ENCODE measurements at regions not wholly inside any gene's neighbourhood (a gene's known extent, or its start where the extent isn't known, plus 50 kb on each side); places are given as distances from the start of the nearest gene placed in this dataset.

- no peak for FAIRE-seq
- H3K36me3 ChIP-seq (replicated peaks in 1 of 2; ENCODE audit: control insufficient read depth in 1 of 2, insufficient read depth in 2 of 2, low read length in 2 of 2) = no peaks in the 10 kb centered on the region
- no peak overlapping the region for H3K4me3 ChIP-seq (replicated peaks in 1 of 3; ENCODE audit: insufficient read depth in 1 of 3, low read depth in 2 of 3, low read length in 3 of 3)
- no peak overlapping the region for H3K4me2 ChIP-seq (ENCODE audit: low read depth, low read length)
- no peaks in the 10 kb centered on the region for H3K4me1 ChIP-seq (ENCODE audit: insufficient read depth, low read length)
- no peak overlapping the region for H3K9ac ChIP-seq (ENCODE audit: insufficient read depth, low read depth, low read length)
- H3K27ac ChIP-seq (ENCODE audit: extremely low read length, insufficient read depth, low read length) = no peak overlapping the region
- intact Hi-C loops (cut with micrococcal nuclease; ENCODE audit: unreplicated experiment) = no loop called here
- ChIA-PET CTCF (ENCODE audit: low intra/inter-chr PET ratio, low total read pairs) (no interaction called here), POLR2A (no interaction called here)
- in situ Hi-C loops (cut with HindIII; ENCODE audit: extremely low pct_ligation_motif_present, low pct_unique_long_range_greater_than_20kb) = no loop called here
- no peak for ATAC-seq
- H3K9me3 ChIP-seq (ENCODE audit: low read length) = peaks cover 6% of the 10 kb centered on the region
- WGBS (ENCODE audit: low lambda C conversion rate) = 1% methylated on average over 4 of the region's 4 CpGs
- TF ChIP-seq ZNF484 (CRISPR knock-in tag; IDR thresholded peaks at IDR 0.05; ENCODE audit: borderline replicate concordance, low read depth) (no peak), HOXA3 (CRISPR knock-in tag; IDR thresholded peaks at IDR 0.05) (no peak), CBX2 (IDR thresholded peaks at IDR 0.05; ENCODE audit: low read depth, low read length) (no peak), CBX2 (CRISPR knock-in tag; IDR thresholded peaks at IDR 0.05; ENCODE audit: low read depth) (no peak), ZNF383 (CRISPR knock-in tag; IDR thresholded peaks at IDR 0.05; ENCODE audit: borderline replicate concordance) (no peak), ZNF510 (CRISPR knock-in tag; IDR thresholded peaks at IDR 0.05; ENCODE audit: low read depth) (no peak), IKZF1 (IDR thresholded peaks at IDR 0.05) (no peak), KLF11 (CRISPR knock-in tag; IDR thresholded peaks at IDR 0.05) (no peak), ZNF552 (CRISPR knock-in tag; IDR thresholded peaks at IDR 0.05; ENCODE audit: borderline replicate concordance) (no peak)
- no peaks in the 10 kb centered on the region for H3K27me3 ChIP-seq (ENCODE audit: control insufficient read depth in 1 of 2, insufficient read depth in 2 of 2, low read length in 2 of 2)
- no peak for DNase-seq (ENCODE audit: low spot score)
- no peaks in the 10 kb centered on the region for H3K79me2 ChIP-seq (ENCODE audit: insufficient read depth, low read length)
- no peak overlapping the region for H2AFZ ChIP-seq (ENCODE audit: low read length)
- no peaks in the 10 kb centered on the region for H4K20me1 ChIP-seq (ENCODE audit: insufficient read depth, low read length)
- no TSS peak for BruUV-seq (replicated peaks)
Measured at GRCh38 chr2:12816379-12817306, 99.9 kb downstream of the TRIB2 start.

- Histone ChIP-seq H3K27ac (ENCODE audit: extremely low read length, insufficient read depth, low read length) (no peak overlapping the region), H2AFZ (ENCODE audit: low read length) (no peak overlapping the region), H3K4me2 (ENCODE audit: low read depth, low read length) (no peak overlapping the region), H3K27me3 (ENCODE audit: control insufficient read depth in 1 of 2, insufficient read depth in 2 of 2, low read length in 2 of 2) (no peaks in the 10 kb centered on the region), H3K4me1 (ENCODE audit: insufficient read depth, low read length) (no peaks in the 10 kb centered on the region), H3K9me3 (ENCODE audit: low read length) (peaks cover 6% of the 10 kb centered on the region; the same call in 1 of the 2 replicates), H4K20me1 (ENCODE audit: insufficient read depth, low read length) (no peaks in the 10 kb centered on the region), H3K9ac (ENCODE audit: insufficient read depth, low read depth, low read length) (no peak overlapping the region), H3K4me3 (replicated peaks in 1 of 3; ENCODE audit: insufficient read depth in 1 of 3, low read depth in 2 of 3, low read length in 3 of 3) (no peak overlapping the region), H3K36me3 (replicated peaks in 1 of 2; ENCODE audit: control insufficient read depth in 1 of 2, insufficient read depth in 2 of 2, low read length in 2 of 2) (no peaks in the 10 kb centered on the region), H3K79me2 (ENCODE audit: insufficient read depth, low read length) (no peaks in the 10 kb centered on the region)
- intact Hi-C loops (cut with micrococcal nuclease; ENCODE audit: unreplicated experiment) = no loop called here
- in situ Hi-C loops (cut with HindIII; ENCODE audit: extremely low pct_ligation_motif_present, low pct_unique_long_range_greater_than_20kb) = no loop called here
- CTCF ChIA-PET (ENCODE audit: low intra/inter-chr PET ratio, low total read pairs) = no interaction called here
- FAIRE-seq (no peak), ATAC-seq (no peak), DNase-seq (ENCODE audit: low spot score) (no peak)
- 13% methylated on average over 3 of the region's 3 CpGs for WGBS (ENCODE audit: low lambda C conversion rate)
- BruUV-seq (replicated peaks) = no TSS peak
- POLR2A ChIA-PET = no interaction called here
- TF ChIP-seq ZNF160 (CRISPR knock-in tag; IDR thresholded peaks at IDR 0.05) = no peak
- TF ChIP-seq ZNF687 (CRISPR knock-in tag; IDR thresholded peaks at IDR 0.05) = no peak
- TF ChIP-seq STAT6 (CRISPR knock-in tag; IDR thresholded peaks at IDR 0.05; ENCODE audit: borderline replicate concordance) = no peak
Measured at GRCh38 chr2:12817870-12818269, 101.1 kb downstream of the TRIB2 start.

All from HepG2 (cell line).